ENCODE measurements at regions not wholly inside any gene's neighbourhood (a gene's known extent, or its start where the extent isn't known, plus 50 kb on each side); places are given as distances from the start of the nearest gene placed in this dataset.

DNA sequence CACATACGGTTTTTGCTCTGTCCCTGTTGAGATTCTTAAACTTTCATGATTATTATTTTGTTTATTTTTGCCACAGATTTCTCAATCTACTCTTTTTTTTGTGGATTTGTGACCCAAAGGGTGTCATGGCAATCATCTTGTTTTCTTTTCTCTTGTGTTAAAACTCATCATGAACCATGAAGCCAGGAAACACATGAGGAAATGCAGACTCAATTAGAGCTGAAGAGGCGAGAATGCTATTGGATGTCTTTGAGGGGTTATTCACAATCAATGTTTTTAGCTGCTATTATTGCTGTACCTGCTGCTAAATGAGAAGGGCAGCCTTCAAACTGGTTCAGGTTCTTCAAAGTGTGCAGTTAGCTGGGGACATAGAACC, 99.5 kb upstream of the MMADHC start:
- Histone ChIP-seq H3K4me1 (ENCODE audit: insufficient read depth, low read length) (no peaks in the 10 kb centered on the region), H3K9ac (ENCODE audit: extremely low read depth, insufficient read length, low read length) (no peak overlapping the region), H3K56ac (ENCODE audit: insufficient read length, low read depth, low read length) (no peak overlapping the region), H3K23me2 (ENCODE audit: insufficient read length, low read depth, low read length, poor library complexity, severe bottlenecking) (no peaks in the 10 kb centered on the region), H4K8ac (replicated peaks; ENCODE audit: insufficient read length, low read depth, low read length) (no peak overlapping the region), H3K79me2 (ENCODE audit: insufficient read depth, low read length) (no peaks in the 10 kb centered on the region), H3K4me2 (ENCODE audit: insufficient read depth, insufficient read length, low read length) (no peak overlapping the region), H2BK20ac (ENCODE audit: low read depth, low read length, poor library complexity, severe bottlenecking) (no peak overlapping the region), H4K5ac (ENCODE audit: insufficient read length, low read depth, low read length) (no peak overlapping the region), H3K79me1 (ENCODE audit: insufficient read depth, low read depth, low read length, poor library complexity, severe bottlenecking) (no peaks in the 10 kb centered on the region), H2AFZ (ENCODE audit: low read length) (no peak overlapping the region), H3K9me3 (ENCODE audit: control insufficient read depth, low read depth, low read length) (no peaks in the 10 kb centered on the region), H4K20me1 (ENCODE audit: control insufficient read depth, insufficient read depth, insufficient read length) (no peaks in the 10 kb centered on the region), H4K91ac (ENCODE audit: insufficient read length, low read depth, low read length) (no peak overlapping the region), H3K18ac (ENCODE audit: insufficient read length, low read depth, low read length) (no peak overlapping the region), H2BK12ac (ENCODE audit: insufficient read length, low read depth, low read length) (no peak overlapping the region), H3T11ph (ENCODE audit: low read length) (no peak overlapping the region), H3K23ac (ENCODE audit: insufficient read length, low read depth, low read length) (no peak overlapping the region), H3K14ac (ENCODE audit: insufficient read depth, low read length) (no peak overlapping the region), H2AK5ac (ENCODE audit: insufficient read length, low read length) (no peak overlapping the region), H2BK15ac (ENCODE audit: low read depth, low read length) (no peak overlapping the region), H3K27me3 (ENCODE audit: insufficient read depth, low read length) (no peaks in the 10 kb centered on the region), H3K4ac (ENCODE audit: low read depth, low read length) (no peak overlapping the region), H2BK5ac (ENCODE audit: insufficient read length, low read length) (no peak overlapping the region), H2BK120ac (ENCODE audit: low read depth, low read length, poor library complexity, severe bottlenecking) (no peak overlapping the region), H3K27ac (ENCODE audit: insufficient read length, low read depth, low read length) (no peak overlapping the region)
- no peaks in the 10 kb centered on the region; the same call in 1 of the 2 replicates for H3K27me3 Mint-ChIP-seq (ENCODE audit: low read depth)
- H3K9me3 Mint-ChIP-seq = no peaks in the 10 kb centered on the region
- no peak overlapping the region for H3K27ac Mint-ChIP-seq
- no peaks in the 10 kb centered on the region for H3K4me1 Mint-ChIP-seq
- no CpG with 5 or more reads among the region's 2 CpGs for WGBS (ENCODE audit: extremely low coverage, insufficient read length, low lambda C conversion rate)
- H3K36me3 Mint-ChIP-seq (ENCODE audit: insufficient read depth in 1 of 3, low read depth in 3 of 3) = no peaks in the 10 kb centered on the region
- H3K4me3 Mint-ChIP-seq = no peak overlapping the region
- no peak for DNase-seq
- TF ChIP-seq, protein P1, sequence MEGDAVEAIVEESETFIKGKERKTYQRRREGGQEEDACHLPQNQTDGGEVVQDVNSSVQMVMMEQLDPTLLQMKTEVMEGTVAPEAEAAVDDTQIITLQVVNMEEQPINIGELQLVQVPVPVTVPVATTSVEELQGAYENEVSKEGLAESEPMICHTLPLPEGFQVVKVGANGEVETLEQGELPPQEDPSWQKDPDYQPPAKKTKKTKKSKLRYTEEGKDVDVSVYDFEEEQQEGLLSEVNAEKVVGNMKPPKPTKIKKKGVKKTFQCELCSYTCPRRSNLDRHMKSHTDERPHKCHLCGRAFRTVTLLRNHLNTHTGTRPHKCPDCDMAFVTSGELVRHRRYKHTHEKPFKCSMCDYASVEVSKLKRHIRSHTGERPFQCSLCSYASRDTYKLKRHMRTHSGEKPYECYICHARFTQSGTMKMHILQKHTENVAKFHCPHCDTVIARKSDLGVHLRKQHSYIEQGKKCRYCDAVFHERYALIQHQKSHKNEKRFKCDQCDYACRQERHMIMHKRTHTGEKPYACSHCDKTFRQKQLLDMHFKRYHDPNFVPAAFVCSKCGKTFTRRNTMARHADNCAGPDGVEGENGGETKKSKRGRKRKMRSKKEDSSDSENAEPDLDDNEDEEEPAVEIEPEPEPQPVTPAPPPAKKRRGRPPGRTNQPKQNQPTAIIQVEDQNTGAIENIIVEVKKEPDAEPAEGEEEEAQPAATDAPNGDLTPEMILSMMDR (conservative IDR thresholded peaks at IDR 0.05) = no peak
